GM06990 (cell line): ENCODE measurements at regions not wholly inside any gene's neighbourhood (a gene's known extent, or its start where the extent isn't known, plus 50 kb on each side); places are given as distances from the start of the nearest gene placed in this dataset.

ENCODE experiments used
- DNase-seq: peaks from one replicate; pipeline ENCODE4 v3.0.0-alpha.2; 2011; ENCODE audit not compliant: insufficient read length; ENCODE audit errors: extremely low read depth
- H3K27me3 ChIP-seq: replicated peaks from 2 replicates; pipeline ENCODE4 v1.6.0; 2011; ENCODE audit warnings: low read length; ENCODE audit not compliant: control insufficient read depth, insufficient read depth
- H3K36me3 ChIP-seq: 2 replicates; pipeline ENCODE4 v1.5.1; 2011; ENCODE audit warnings: low read length; ENCODE audit not compliant: control insufficient read depth, insufficient read depth
- H3K4me3 ChIP-seq: replicated peaks from 2 replicates; pipeline ENCODE4 v1.5.1; 2011; ENCODE audit warnings: low read depth, mild to moderate bottlenecking, control low read depth, low read length
- TF ChIP-seq, protein P1 (sequence below): IDR thresholded peaks from 2 replicates; pipeline ENCODE4 v1.5.1; 2011; ENCODE audit warnings: low read length, control low read depth, mild to moderate bottlenecking, inconsistent platforms; ENCODE audit not compliant: insufficient read depth, poor library complexity, severe bottlenecking

GRCh38 chr6:113594726-113595125, 262.4 kb upstream of the MARCKS start:
- no peaks in the 10 kb centered on the region for H3K36me3 ChIP-seq
- DNase-seq = no peak
- TF ChIP-seq, protein P1, sequence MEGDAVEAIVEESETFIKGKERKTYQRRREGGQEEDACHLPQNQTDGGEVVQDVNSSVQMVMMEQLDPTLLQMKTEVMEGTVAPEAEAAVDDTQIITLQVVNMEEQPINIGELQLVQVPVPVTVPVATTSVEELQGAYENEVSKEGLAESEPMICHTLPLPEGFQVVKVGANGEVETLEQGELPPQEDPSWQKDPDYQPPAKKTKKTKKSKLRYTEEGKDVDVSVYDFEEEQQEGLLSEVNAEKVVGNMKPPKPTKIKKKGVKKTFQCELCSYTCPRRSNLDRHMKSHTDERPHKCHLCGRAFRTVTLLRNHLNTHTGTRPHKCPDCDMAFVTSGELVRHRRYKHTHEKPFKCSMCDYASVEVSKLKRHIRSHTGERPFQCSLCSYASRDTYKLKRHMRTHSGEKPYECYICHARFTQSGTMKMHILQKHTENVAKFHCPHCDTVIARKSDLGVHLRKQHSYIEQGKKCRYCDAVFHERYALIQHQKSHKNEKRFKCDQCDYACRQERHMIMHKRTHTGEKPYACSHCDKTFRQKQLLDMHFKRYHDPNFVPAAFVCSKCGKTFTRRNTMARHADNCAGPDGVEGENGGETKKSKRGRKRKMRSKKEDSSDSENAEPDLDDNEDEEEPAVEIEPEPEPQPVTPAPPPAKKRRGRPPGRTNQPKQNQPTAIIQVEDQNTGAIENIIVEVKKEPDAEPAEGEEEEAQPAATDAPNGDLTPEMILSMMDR = no peak
- H3K27me3 ChIP-seq = no peaks in the 10 kb centered on the region
- H3K4me3 ChIP-seq = no peak overlapping the region

DNA sequence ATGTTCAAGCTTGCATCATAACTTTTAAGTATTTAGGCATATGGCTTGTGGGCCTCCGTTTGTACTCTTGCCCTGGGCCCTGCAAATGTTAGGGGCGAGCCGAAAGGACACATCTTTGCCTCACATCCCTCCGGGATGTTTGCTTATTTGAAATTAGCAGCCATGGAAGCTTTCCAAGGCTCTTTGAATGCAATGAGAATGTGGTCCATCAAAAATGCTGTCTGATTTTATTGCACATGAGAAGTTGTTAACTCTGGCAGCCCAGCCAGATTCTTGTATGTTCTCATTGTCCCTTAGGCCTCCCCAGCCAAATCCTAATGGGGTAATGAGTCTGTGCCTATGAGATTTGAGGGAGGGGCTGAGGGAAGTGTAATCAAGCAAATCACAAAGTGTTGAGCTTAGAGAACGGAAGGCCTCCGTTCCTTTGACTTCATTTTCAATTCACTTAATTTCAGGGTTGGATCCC, 261.2 kb upstream of the MARCKS start:
- Histone ChIP-seq H3K36me3 (no peaks in the 10 kb centered on the region), H3K4me3 (no peak overlapping the region), H3K27me3 (no peaks in the 10 kb centered on the region)
- DNase-seq = no peak
- TF ChIP-seq, protein P1 = no peak

DNA sequence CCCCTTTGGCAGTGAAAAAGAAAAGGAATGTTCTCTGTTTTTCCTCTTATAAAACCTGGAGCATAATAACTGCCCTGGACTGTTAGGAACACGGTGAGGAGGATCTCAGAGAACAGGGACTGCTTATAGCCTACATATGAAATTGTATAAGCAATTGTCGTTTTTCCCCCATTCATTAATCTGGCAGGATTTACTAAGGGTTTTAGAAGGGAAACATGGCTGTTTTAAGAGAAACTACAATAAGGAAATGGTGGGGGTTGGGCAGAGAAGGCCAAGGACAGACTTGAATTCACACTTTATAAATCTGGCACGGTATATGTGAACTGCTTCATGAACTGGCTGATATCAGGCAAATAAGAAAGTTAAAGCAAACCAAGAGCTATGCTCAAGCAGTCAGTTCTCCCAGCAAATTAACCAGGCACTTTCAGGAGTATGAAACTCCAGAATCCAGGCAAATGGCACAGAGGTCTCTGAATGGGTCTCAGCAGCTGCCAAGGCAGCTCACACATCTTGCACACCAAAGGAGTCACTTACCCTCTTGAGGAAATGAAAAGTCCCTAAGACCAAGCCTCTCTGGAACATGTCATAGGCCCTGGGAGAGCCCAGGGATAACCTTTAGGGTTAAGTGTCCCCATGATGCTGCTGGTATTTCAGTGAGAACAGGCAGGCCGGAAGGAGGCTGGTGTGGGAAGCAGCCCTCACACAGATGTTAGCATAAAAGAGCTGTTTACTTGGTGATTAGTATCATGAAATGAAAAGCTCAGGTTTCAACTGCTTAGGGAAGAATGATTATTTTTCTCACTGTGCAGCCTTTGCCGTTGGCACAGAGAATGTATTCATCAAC, 260.5 kb upstream of the MARCKS start:
- no peak for DNase-seq
- Histone ChIP-seq H3K27me3 (no peaks in the 10 kb centered on the region), H3K36me3 (no peaks in the 10 kb centered on the region), H3K4me3 (no peak overlapping the region)
- TF ChIP-seq, protein P1 = no peak

GRCh38 chr6:113597231-113597583, 259.9 kb upstream of the MARCKS start:
- TF ChIP-seq, protein P1 = no peak
- no peak for DNase-seq

GRCh38 chr6:113598786-113599185, 258.4 kb upstream of the MARCKS start:
- no peak overlapping the region for H3K4me3 ChIP-seq
- TF ChIP-seq, protein P1 = no peak
- H3K27me3 ChIP-seq = no peaks in the 10 kb centered on the region
- no peak for DNase-seq
- H3K36me3 ChIP-seq = no peaks in the 10 kb centered on the region

More at GRCh38 chr6:113597231-113597583, 259.9 kb upstream of the MARCKS start:
- H3K36me3 ChIP-seq = no peaks in the 10 kb centered on the region
- H3K27me3 ChIP-seq = no peaks in the 10 kb centered on the region
- H3K4me3 ChIP-seq = no peak overlapping the region
